Parathyroid adenoma (tissue), 2 donors: ENCODE measurements at regions not wholly inside any gene's neighbourhood (a gene's known extent, or its start where the extent isn't known, plus 50 kb on each side); places are given as distances from the start of the nearest gene placed in this dataset.

ENCODE experiments used
- H2AFZ ChIP-seq: fragments of 300-600 bp; sonication (generic); one replicate; pipeline ENCODE4 v1.7.0; 2017; ENCODE audit warnings: antibody characterized with exemption, mild to moderate bottlenecking
- H3K27ac ChIP-seq: fragments of 300-600 bp; sonication (generic); one replicate; pipeline ENCODE4 v1.7.0; 2017
- H3K27me3 ChIP-seq: fragments of 300-600 bp; sonication (generic); one replicate; pipeline ENCODE4 v1.7.0; 2017; ENCODE audit warnings: low read length; ENCODE audit not compliant: control insufficient read depth, insufficient read depth
- H3K36me3 ChIP-seq: fragments of 300-600 bp; sonication (generic); one replicate; pipeline ENCODE4 v1.7.0; 2017; ENCODE audit warnings: low read length; ENCODE audit not compliant: control insufficient read depth, insufficient read depth
- H3K4me1 ChIP-seq: fragments of 300-600 bp; sonication (generic); one replicate; pipeline ENCODE4 v1.7.0; 2017; ENCODE audit warnings: control low read depth
- H3K4me2 ChIP-seq: fragments of 300-600 bp; sonication (generic); one replicate; pipeline ENCODE4 v1.7.0; 2017; ENCODE audit warnings: low read length
- H3K4me3 ChIP-seq: fragments of 300-600 bp; sonication (generic); one replicate; pipeline ENCODE4 v1.7.0; 2017; ENCODE audit warnings: low read depth, low read length
- H3K79me2 ChIP-seq: fragments of 300-600 bp; sonication (generic); one replicate; pipeline ENCODE4 v1.7.0; 2017; ENCODE audit warnings: control low read depth
- H3K9ac ChIP-seq: fragments of 300-600 bp; sonication (generic); one replicate; pipeline ENCODE4 v1.7.0; 2017; ENCODE audit warnings: mild to moderate bottlenecking
- H3K9me3 ChIP-seq: fragments of 300-600 bp; sonication (generic); one replicate; pipeline ENCODE4 v1.7.0; 2017; ENCODE audit warnings: low read length; ENCODE audit not compliant: control insufficient read depth
- CTCF ChIP-seq: fragments of 300-600 bp; sonication (generic); IDR thresholded peaks from one replicate; pipeline ENCODE4 v1.7.0; 2017; ENCODE audit warnings: antibody characterized with exemption, mild to moderate bottlenecking
- donor health status: primary hyperparathyroidism.

GRCh38 chr14:104513641-104514046, 65.9 kb upstream of the C14orf180 start:
- Histone ChIP-seq H3K27ac (no peak overlapping the region), H3K36me3 (no peaks in the 10 kb centered on the region), H3K4me1 (no peaks in the 10 kb centered on the region), H3K4me3 (no peak overlapping the region), H2AFZ (no peak overlapping the region), H3K27me3 (no peaks in the 10 kb centered on the region), H3K9ac (no peak overlapping the region), H3K9me3 (no peaks in the 10 kb centered on the region), H3K79me2 (no peaks in the 10 kb centered on the region), H3K4me2 (no peak overlapping the region)
- no peak for TF ChIP-seq CTCF

- Histone ChIP-seq H3K4me1 (no peaks in the 10 kb centered on the region), H3K79me2 (no peaks in the 10 kb centered on the region), H3K27ac (no peak overlapping the region), H3K4me2 (no peak overlapping the region), H3K4me3 (no peak overlapping the region), H3K27me3 (no peaks in the 10 kb centered on the region), H3K36me3 (no peaks in the 10 kb centered on the region), H3K9me3 (no peaks in the 10 kb centered on the region), H3K9ac (no peak overlapping the region), H2AFZ (no peak overlapping the region)
- no peak for TF ChIP-seq CTCF
Observed at GRCh38 chr14:104514156-104514848, 65.3 kb upstream of the C14orf180 start.

GRCh38 chr14:104515059-104515810, 64.3 kb upstream of the C14orf180 start:
- TF ChIP-seq CTCF, result no peak
- no peak overlapping the region for H3K4me2 ChIP-seq
- no peak overlapping the region for H2AFZ ChIP-seq
- H3K27me3 ChIP-seq, result no peaks in the 10 kb centered on the region
- no peaks in the 10 kb centered on the region for H3K9me3 ChIP-seq
- no peaks in the 10 kb centered on the region for H3K4me1 ChIP-seq
- no peaks in the 10 kb centered on the region for H3K79me2 ChIP-seq
- H3K36me3 ChIP-seq, result no peaks in the 10 kb centered on the region
- H3K4me3 ChIP-seq, result no peak overlapping the region
- no peak overlapping the region for H3K9ac ChIP-seq
- H3K27ac ChIP-seq, result no peak overlapping the region

- no peak overlapping the region for H3K27ac ChIP-seq
Observed at GRCh38 chr14:104515811-104516780, 63.5 kb upstream of the C14orf180 start.

More at GRCh38 chr14:104515811-104516780, 63.5 kb upstream of the C14orf180 start:
- Histone ChIP-seq H3K79me2 (no peaks in the 10 kb centered on the region), H3K4me3 (no peak overlapping the region), H3K4me1 (no peaks in the 10 kb centered on the region), H3K36me3 (no peaks in the 10 kb centered on the region), H3K9me3 (no peaks in the 10 kb centered on the region), H3K4me2 (no peak overlapping the region), H3K27me3 (no peaks in the 10 kb centered on the region), H3K9ac (no peak overlapping the region), H2AFZ (no peak overlapping the region)
- no peak for TF ChIP-seq CTCF
